Natural killer cell (primary cell): ENCODE measurements at regions not wholly inside any gene's neighbourhood (a gene's known extent, or its start where the extent isn't known, plus 50 kb on each side); places are given as distances from the start of the nearest gene placed in this dataset.

Source experiments
- ATAC-seq, 3 donors: fragments of 150-1000 bp in 2 of 3; fragments of 200-7000 bp in 1 of 3; cut with Tn5 transposase; 1 replicate in 1 of 3; 2 replicates in 2 of 3; pipeline ENCODE4 v1.10.0; 2021; ENCODE audit warnings: mild to moderate bottlenecking in 2 of 3, moderate library complexity in 2 of 3
- DNase-seq, 2 donors: peaks; one replicate each; pipeline versions ENCODE4 v3.0.0 to v3.0.0-alpha.2; 2013 to 2021; ENCODE audit warnings: mixed read lengths in 1 of 2
- H3K27ac ChIP-seq: one replicate; pipeline ENCODE4 v1.5.1; 2013; ENCODE audit warnings: mild to moderate bottlenecking, low read length
- H3K27me3 ChIP-seq: one replicate; pipeline ENCODE4 v1.6.1; 2013; ENCODE audit warnings: low read length; ENCODE audit not compliant: control insufficient read depth, insufficient read depth
- H3K36me3 ChIP-seq: one replicate; pipeline ENCODE4 v1.6.1; 2013; ENCODE audit warnings: low read length; ENCODE audit not compliant: control insufficient read depth, insufficient read depth
- H3K4me1 ChIP-seq: one replicate; pipeline ENCODE4 v1.6.1; 2013; ENCODE audit warnings: low read length; ENCODE audit not compliant: control insufficient read depth, insufficient read depth
- H3K4me3 ChIP-seq: one replicate; pipeline ENCODE4 v1.5.1; 2013; ENCODE audit warnings: low read length
- H3K9me3 ChIP-seq: one replicate; pipeline ENCODE4 v1.6.1; 2013; ENCODE audit warnings: low read length; ENCODE audit not compliant: control insufficient read depth, insufficient read depth
- H3K27ac Mint-ChIP-seq, 2 donors: one replicate each; pipeline ENCODE4 v1.8.0; 2022; ENCODE audit warnings: mild to moderate bottlenecking in 2 of 2, mixed read lengths in 2 of 2, moderate library complexity in 1 of 2
- H3K27me3 Mint-ChIP-seq, 2 donors: one replicate each; pipeline ENCODE4 v1.8.0; 2022; ENCODE audit warnings: low read depth in 2 of 2, mixed read lengths in 2 of 2
- H3K36me3 Mint-ChIP-seq: one replicate; pipeline ENCODE4 v1.8.0; 2022; ENCODE audit warnings: mixed read lengths
- H3K4me1 Mint-ChIP-seq, 2 donors: one replicate each; pipeline ENCODE4 v1.8.0; 2022; ENCODE audit warnings: mixed read lengths in 2 of 2
- H3K4me3 Mint-ChIP-seq: one replicate; pipeline ENCODE4 v1.8.0; 2022; ENCODE audit warnings: mild to moderate bottlenecking, moderate library complexity, mixed read lengths
- H3K9me3 Mint-ChIP-seq, 2 donors: one replicate each; pipeline ENCODE4 v1.8.0; 2022; ENCODE audit warnings: mixed read lengths in 2 of 2
- CTCF ChIP-seq: fragments of 200-600 bp; IDR thresholded peaks from one replicate; pipeline ENCODE4 v1.8.0; 2022; ENCODE audit warnings: antibody characterized with exemption
- WGBS: methylation state at CpG from one replicate; pipeline ENCODE4 v1.1.7; 2013; ENCODE audit warnings: missing lambda C conversion rate; ENCODE audit not compliant: insufficient coverage; 5-methylcytosine and 5-hydroxymethylcytosine counted together
- intact Hi-C: fragments of 100-400 bp; cut with micrococcal nuclease; formaldehyde crosslinking; loops from one replicate; pipeline ENCODE4 v1.14.2; 2022

- no peak overlapping the region for H3K4me3 Mint-ChIP-seq
- no peaks in the 10 kb centered on the region for H3K36me3 Mint-ChIP-seq
- Histone ChIP-seq H3K4me3 (no peak overlapping the region), H3K4me1 (no peaks in the 10 kb centered on the region), H3K27me3 (no peaks in the 10 kb centered on the region), H3K36me3 (no peaks in the 10 kb centered on the region), H3K27ac (no peak overlapping the region), H3K9me3 (no peaks in the 10 kb centered on the region)
- no CpG with 5 or more reads among the region's 1 CpG for WGBS
- H3K9me3 Mint-ChIP-seq: peaks cover 4 to 10% of the 10 kb centered on the region in 2 donors
- DNase-seq: no peak
- no peak for TF ChIP-seq CTCF
- intact Hi-C loops: no loop called here
- no peaks in the 10 kb centered on the region for H3K27me3 Mint-ChIP-seq
- no peaks in the 10 kb centered on the region for H3K4me1 Mint-ChIP-seq
- ATAC-seq: no peak
- H3K27ac Mint-ChIP-seq: no peak overlapping the region
Measured at GRCh38 chr13:84569366-84569765, 687.1 kb upstream of the SLITRK1 start.

GRCh38 chr13:84567848-84568247 lies 685.6 kb upstream of the SLITRK1 start:
- Mint-ChIP-seq H3K9me3 (peaks cover 10 to 12% of the 10 kb centered on the region in 2 donors), H3K4me1 (no peaks in the 10 kb centered on the region), H3K36me3 (no peaks in the 10 kb centered on the region), H3K27ac (no peak overlapping the region), H3K27me3 (no peaks in the 10 kb centered on the region), H3K4me3 (no peak overlapping the region)
- H3K27ac ChIP-seq: no peak overlapping the region
- TF ChIP-seq CTCF: no peak
- H3K9me3 ChIP-seq: no peaks in the 10 kb centered on the region
- intact Hi-C loops: no loop called here
- ATAC-seq (no peak), DNase-seq (no peak)
- 5% methylated on average over 1 of the region's 1 CpG for WGBS
- H3K27me3 ChIP-seq: no peaks in the 10 kb centered on the region
- no peak overlapping the region for H3K4me3 ChIP-seq
- no peaks in the 10 kb centered on the region for H3K36me3 ChIP-seq
- no peaks in the 10 kb centered on the region for H3K4me1 ChIP-seq

DNA sequence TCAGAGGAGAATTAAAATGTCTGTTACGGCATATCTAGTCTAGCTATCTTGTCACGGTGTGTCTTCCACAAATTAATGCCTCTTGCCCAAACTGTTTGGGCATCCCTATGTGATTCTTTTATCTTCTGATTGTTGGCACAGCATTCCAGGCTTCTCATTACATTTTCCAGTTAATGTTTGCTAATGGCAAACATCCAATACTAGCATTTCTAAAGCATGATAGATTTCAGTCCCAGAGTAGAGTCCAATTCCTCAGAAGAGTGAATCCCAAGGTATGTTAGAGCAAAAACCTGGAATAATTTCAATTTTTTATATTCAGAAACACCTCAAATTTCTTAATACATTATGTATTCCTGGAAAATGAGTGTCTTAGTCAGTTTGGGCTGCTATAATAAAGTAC lies 684.5 kb upstream of the SLITRK1 start:
- H3K4me1 ChIP-seq: no peaks in the 10 kb centered on the region

More for the DNA sequence above, 684.5 kb upstream of the SLITRK1 start:
- Histone ChIP-seq H3K27ac (no peak overlapping the region), H3K27me3 (no peaks in the 10 kb centered on the region), H3K9me3 (no peaks in the 10 kb centered on the region), H3K36me3 (no peaks in the 10 kb centered on the region), H3K4me3 (no peak overlapping the region)
- H3K9me3 Mint-ChIP-seq: peaks cover 12 to 14% of the 10 kb centered on the region in 2 donors
- no peak overlapping the region for H3K4me3 Mint-ChIP-seq
- no peak for TF ChIP-seq CTCF
- H3K4me1 Mint-ChIP-seq: no peaks in the 10 kb centered on the region
- H3K36me3 Mint-ChIP-seq: peaks cover under 1% of the 10 kb centered on the region
- 91% methylated on average over 2 of the region's 2 CpGs for WGBS
- H3K27ac Mint-ChIP-seq: no peak overlapping the region
- intact Hi-C loops: no loop called here
- H3K27me3 Mint-ChIP-seq: no peaks in the 10 kb centered on the region
- ATAC-seq: no peak
- DNase-seq: no peak
